ENCODE measurements at regions not wholly inside any gene's neighbourhood (a gene's known extent, or its start where the extent isn't known, plus 50 kb on each side); places are given as distances from the start of the nearest gene placed in this dataset.
"Not testable (repeated sequence)": the region's sequence is repeated elsewhere in the genome, so short reads cannot be mapped to it uniquely, and the experiment has no call there.

DNA sequence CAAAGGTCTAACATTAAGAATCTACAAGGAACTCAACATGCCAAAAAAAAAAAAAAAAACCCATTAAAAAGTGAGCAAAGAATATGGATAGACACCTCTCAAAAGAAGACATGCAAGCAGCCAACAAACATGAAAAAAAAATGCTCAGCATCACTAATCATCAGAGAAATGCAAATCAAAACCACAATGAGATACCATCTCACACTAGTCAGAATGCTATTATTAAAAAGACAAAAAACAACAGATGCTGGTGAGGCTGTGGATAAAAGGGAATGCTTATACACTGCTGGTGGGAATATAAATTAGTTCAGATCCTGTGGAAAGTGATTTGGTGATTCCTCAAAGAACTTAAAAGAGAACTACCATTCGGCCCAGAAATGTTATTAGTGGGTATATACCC is 257.7 kb upstream of the PLET1 start:
- no peak for DNase-seq

DNA sequence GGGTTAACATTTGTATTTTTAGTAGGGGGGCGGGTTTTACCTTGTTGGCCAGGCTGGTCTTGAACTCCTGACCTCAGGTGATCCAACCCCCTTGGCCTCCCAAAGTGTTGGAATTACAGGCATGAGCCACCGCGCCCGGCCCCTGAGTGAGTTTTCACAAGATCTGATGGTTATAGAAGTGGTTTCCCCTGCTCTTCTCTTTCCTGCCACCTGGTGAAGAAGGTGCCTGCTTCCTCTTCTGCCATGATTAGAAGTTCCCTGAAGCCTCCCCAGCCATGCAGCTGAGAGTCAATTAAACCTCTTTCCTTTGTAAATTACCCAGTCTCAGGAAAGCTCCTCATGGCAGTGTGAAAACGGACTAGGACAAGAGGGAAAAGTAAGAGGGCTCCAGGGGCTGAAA is 259.1 kb upstream of the PLET1 start:
- DNase-seq = no peak

DNA sequence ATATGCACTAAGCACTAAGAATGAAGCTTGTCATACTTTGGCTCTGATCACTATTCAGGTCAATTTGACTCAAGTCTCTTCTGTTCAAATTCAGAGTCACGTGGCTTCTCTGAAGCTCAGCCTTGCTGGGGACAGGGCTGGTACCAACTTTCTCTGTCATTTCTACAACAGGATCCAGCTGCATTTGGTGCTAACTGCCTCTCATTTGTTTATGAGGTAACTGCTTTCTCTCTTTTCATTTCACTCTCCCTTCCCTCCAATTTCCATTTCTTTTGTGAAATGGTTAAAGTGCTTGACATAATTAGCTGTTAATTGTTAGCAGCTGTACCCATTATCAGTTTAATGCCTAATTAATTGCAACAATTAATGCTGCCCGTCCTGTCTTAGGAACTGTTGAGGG is 259.7 kb upstream of the PLET1 start:
- DNase-seq = no peak

DNA sequence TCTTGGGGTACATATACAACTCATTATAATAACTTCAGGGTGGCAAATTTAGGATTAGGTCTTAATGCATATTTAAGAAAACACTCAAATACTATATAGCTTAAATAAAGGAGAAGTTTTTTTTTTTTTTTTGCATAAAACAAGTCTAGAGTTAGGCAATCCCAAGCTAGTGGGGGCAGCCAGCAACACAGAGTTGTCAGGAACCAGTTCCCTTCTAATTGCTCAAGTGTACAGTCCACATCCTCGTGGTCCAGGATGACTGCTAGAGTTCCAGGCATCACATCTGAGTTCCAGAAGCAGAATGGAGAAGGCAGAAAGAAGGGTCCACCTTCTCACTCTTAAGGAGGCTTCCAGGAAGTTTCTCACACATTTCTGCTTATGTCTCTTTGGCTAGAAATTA is 261.9 kb upstream of the PLET1 start:
- DNase-seq = no peak

DNA sequence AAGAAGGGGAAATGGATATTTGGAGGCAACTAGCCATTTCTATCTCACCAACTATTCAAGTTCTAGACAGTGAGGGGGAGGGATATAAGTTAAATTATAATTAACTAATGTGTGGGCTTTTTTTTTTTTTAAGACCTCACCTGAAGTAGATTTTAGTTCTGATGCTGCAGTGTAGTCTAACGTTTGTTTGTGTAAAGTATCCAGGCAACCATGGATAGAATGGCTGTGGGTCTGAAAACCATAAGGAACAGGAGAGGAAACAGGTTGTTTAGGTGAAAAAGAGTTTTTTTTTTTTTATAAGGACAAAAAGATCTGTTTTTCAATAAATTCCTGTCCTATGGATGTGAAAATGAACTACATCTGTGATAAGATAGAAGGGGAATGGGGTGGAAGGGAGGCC is 262.4 kb upstream of the PLET1 start:
- no peak for DNase-seq

DNA sequence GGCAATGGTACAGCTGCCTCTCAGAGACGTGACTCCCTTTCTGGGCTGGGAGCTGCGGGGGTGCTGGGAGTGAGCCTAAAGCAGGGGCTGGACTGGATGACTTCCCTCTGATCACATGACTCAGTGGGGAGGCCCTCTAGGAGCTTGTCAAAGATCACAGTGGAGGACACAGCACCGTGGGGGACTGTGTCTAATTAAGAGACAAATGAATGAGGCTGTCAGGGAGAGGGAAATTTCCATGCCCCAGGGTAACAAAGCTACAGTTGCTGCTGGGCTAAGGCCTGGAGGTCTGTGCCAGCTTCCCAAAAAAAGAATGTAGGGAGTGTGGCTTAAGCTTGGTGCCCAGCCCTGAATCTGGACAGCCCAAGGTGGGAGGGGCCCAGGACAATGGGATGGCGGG is 262.8 kb upstream of the PLET1 start:
- no peak for DNase-seq

DNA sequence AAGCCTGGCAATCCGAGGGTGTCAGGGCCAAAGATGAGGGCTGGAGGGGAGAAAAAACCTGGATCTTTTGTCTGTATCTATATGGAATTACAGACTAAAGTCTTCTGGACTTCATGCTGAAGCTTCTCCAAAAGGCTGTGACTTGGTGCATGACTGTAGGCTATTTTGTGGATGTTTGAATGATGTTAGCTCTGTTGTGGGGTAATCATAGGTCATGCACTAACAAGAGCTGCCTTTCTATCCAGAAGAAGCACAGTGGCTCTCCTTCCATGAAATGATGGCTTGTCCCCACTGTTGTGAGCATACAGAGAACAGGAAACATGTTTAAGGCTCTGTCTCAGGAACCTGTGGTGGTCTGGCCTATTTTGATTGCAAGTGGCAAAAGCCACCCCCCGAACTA is 263.3 kb upstream of the PLET1 start:
- DNase-seq = no peak

DNA sequence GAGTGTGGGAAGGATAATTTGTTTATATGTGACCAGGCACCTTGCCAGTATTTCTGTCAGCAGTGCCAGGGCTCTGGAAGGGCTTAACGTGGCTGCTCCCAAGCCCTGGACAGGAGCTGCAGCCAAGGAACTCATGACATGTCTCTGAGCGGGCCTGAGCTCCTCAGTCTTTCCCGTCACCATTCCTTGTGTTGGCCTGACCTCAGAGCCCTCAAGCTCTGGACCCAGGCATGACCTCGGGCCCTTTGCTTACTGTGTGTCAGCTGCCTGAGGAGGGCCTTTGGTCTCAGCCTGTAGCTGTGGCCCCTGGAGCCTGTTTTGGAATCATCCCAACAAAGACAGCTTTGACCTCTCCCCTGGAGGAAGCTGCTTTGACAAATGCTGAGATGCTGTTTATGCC is 264.1 kb upstream of the PLET1 start:
- no peak for DNase-seq

DNA sequence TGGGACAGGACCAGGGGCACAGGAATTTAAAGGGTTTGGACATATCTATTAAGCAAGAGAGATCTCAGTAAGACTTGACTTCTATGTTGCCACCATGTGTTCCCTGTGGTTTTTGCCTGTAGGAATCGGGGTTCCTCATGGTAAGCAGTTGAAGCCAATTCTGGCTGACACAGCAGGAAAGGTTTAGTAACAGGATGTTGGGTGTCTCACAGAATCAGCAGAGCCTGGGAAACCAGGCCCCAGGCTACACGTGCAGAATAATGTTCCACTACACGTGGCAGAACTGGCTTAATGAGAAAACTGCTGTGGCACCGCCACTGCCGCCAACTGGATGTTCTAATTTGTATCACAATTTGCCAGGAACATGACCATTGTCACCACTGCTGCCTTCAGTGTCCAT is 264.6 kb upstream of the PLET1 start:
- no peak for DNase-seq

DNA sequence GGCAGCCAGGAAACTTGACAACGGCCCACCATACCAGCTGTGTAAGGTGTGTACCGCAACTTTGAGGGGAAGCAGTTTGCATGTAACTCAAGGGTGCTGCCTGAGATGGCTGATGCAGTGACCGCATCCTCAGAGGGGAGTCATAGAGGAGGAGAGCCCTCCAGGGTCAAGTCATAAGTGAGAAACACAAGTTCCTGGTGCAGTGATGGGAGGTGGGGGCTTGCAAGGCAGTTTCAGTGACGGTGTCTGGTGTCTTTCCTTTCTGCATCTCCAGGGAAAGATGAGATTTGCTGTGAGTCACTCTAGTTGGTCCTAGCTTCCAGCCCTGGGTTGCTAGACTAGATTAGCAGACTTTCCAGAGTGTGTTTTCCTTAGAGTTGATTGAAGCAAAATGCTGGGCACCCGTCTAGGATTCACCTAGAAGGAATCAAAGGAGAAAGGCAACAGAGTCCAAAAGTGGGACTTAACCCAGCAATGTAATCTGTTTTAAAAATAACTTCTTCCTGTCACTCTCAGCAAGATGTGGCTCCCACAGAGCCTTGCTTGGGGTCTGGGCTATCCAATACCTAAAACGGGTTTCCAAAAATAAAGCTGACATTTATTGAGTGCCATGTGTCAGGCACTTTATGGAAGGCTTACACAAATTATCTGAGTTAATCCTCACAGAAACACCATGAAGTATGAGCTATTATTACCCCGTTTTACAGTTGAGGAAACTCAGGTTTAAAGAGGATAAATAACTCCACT is 265.4 kb upstream of the PLET1 start:
- DNase-seq = no peak

DNA sequence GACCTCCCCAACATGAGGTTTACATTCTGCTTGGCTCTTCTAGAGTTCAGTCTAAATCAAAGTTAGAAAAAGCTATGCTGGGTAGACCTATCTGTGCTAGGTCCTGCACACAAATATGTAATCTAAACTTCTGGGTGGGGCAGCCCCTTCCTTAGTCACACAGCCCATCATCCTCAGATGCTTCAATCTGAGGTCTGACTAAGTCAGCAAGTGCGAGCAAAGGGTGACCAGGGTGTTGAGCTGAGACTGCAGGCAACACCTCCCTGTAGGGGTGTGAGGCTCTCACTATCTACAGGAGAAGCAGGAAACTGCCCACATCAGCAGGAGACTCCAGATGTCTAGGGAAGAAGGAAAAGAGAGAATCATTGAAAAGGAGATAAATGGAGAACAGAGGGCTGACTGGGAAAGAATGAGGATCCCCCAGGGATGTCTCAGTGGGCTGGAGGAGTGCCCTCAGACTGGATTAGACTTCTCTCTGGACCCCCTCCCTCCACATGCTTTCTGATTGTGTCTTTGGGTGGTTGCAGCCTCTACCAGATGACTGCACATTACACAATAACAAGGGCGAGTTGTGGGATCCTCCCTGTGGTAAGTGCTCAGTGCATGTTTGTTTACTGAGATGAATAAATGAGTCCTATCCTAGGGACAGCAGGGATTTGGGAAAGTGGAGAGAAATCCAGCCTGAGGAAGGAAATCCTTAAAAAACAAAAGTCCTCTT is 266.2 kb upstream of the PLET1 start:
- no peak for DNase-seq

DNA sequence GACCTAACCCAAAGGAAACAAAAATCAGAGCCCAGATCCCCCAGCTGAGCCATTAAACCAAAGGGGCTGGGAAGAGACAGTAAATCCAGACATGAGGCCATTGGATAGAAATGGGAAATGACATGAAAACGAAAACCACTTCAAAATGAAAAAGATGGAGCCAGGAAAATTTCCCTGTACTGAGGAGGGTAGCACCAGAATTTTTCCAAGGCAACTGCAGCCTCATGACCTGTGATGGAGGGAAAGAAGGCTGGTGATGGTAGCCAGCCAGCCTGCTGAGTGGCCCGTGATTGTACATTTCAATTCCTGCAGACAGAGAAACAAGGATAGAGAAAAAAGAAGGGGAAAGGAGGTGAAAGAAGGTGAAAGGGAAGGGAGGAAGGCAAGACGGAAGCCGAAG is 268.4 kb upstream of the PLET1 start:
- DNase-seq = no peak

DNA sequence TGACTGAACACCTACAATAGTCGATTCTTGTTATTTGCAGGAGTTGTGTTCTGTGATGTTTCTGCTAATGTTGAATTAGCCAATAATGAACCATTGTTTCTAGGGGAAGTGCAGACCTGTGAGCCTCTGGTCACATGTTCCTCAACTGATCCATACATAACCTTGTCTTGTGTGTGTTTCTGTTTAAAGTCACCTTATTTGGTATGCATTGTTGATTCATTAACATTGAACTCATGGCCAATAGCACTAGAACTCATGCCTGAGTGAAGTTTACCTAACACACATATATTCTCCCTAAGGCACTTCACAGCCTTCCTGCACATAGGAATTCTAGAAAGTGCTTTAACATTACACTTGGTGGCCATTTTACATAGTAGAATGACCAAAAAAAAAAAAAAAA is 271.8 kb upstream of the PLET1 start:
- no peak for DNase-seq

DNA sequence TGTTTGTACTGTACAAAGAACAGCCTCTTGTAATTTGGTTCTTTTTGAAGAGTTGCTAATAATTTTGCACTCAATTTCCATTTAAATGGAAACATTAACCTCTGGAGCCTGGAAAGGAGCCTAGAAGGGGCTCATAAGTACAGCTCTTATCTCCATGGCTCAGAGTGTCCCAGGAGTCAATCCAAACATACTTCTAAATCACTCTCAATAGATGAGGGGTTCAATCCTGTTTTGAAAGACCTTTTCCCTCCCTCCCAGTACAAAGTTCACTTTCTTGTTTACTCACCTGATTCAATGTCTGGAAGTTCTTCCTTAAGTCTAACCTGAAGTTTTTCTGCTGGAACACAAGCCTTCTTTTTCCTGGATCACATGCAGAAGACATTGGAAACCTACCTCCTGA is 273.0 kb upstream of the PLET1 start:
- peak; percentile 38 for DNase-seq

DNA sequence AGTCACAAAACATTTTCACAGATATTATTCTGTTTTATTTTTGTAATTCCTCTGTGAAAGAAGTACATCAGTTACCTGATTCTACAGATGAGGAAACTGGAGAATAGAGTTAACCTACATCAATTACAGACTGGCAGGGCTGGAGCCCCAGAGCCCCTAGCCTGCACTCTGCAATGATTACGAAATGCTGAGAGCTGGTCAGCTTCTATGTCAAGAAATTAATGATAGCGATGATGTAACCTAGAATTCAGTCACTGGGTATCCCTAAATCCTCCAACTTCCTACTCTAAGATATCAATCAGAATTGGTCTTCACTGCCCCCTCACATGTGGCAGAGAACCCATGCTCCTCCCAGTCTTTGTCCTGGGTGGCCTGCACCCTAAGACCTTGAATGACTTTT is 273.5 kb upstream of the PLET1 start:
- no peak for DNase-seq

DNA sequence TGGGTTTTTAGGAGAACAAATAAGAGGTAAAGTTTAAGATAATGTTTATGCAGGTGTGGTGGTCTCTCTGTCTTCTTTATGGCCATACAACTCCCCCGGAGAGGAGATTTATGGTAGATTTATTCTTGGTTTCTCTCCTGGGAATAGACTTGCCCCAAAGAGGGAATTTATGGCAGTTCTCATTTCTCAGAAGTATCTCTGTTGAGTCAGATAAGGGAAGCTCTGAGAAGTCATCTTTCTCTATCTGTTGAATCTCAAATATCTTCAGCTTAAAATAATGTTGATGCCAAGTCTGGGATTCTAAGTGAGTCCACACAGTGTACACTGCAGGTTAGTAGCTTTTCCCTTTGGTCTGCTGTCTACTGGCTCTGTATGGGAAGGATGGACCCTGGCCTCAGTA is 276.4 kb upstream of the PLET1 start:
- DNase-seq = no peak

DNA sequence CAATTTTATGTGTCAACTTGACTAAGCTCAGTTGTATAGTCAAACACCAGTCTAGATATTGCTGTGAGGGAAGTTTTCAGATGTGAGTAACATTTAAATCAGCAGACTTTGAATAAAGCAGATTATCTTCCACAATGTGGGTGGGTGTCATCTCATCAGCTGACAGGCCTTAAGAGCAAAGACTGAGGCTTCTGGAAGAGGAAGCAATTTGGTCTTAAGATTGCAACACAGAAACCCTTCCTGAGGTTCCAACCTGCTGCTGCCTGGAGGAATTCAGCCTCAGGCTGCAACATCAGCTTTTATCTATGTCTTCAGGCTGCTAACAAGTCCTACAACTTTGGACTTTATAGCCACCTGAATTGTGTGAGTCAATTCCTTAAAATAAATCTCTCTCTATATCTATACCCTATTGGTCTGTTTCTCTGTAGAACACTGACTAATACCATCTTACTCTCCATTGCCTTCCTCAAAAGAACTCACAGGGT is 277.2 kb upstream of the PLET1 start:
- no peak for DNase-seq

DNA sequence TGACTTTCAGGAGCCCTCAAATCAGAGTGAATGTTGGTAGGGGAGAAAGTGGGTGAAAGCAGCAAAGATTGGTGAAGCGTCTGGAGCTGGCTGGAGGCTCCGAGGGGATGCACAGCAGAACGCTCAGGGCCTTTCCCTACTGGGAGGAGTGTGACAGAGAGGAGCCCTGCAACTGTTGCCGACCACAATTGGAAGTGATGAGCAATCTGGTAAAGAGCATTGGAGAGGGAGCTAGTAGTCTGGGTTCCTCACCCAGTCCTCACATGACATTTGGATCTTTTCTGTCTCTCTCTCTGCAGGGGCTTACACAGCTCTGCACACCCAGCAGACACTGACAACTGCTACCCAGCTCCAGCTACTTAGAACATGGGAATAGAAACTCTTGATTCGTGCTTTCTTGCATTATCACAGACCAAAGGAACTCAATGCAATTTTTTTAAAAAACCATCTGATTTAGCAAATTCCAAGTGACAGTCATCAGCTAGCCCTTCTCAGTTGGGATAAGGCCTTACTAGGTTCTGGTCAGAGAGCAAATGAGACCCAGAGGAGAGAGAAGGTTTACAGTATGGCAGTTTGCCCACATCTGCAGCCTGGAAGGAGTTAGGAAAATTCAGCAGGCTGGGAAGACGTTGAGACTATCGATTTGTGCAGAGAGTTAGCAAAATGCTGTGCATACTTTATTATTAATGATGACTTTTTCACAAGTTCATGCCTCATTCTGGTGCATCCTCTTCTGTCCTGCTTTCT is 278.0 kb upstream of the PLET1 start:
- no peak for DNase-seq

DNA sequence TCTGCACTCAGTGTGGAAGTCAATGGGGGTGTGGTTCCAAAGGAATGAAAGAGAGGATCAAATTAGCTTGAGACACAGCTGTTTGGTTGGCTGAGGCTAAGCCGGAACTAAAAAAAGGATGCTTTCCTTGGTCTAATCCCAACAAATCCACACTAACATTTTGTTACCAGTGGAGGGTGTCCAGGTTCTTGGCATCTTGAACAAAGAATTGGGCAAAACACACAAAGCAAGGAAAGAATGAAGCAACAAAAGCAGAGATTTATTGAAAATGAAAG is 278.6 kb upstream of the PLET1 start:
- DNase-seq = not testable (repeated sequence)

DNA sequence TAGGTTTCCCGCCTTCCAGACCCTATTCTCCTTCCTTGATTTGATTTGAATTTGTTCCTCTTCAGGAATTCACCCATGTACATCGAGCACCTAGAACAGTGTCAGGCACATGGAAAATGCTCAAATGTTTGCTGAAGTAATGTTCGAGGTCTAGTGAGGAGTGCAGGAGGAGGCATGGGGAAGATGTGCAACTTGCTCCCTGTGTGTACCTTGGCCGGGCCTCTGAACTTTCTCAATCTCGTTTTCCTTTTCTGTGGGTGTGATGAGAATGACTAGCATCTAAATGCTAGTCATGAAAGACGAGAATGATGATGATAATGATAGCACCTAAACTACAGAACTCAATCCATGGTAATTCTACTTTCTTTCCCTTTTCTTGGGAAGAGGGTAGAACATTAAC is 279.1 kb upstream of the PLET1 start:
- no peak for DNase-seq

DNA sequence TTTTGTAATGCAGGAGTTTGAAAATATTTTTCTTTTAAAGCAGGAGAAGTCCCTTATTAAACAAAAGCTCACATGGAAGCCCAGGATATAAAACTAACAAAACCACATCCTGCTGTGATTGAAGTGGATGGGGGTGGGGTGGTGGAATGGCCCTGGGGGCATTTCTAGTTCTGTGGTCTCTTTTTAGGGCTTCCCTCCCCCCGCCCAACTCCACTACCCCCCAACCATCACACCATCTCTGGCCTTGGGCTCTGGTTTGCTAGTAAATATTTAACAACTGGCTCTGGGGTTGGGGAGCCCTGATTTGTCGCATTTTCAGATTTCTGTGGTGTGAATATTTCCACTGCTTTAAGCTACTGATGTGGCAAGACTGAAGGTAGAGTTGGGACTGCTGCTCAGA is 279.6 kb upstream of the PLET1 start:
- no peak for DNase-seq

DNA sequence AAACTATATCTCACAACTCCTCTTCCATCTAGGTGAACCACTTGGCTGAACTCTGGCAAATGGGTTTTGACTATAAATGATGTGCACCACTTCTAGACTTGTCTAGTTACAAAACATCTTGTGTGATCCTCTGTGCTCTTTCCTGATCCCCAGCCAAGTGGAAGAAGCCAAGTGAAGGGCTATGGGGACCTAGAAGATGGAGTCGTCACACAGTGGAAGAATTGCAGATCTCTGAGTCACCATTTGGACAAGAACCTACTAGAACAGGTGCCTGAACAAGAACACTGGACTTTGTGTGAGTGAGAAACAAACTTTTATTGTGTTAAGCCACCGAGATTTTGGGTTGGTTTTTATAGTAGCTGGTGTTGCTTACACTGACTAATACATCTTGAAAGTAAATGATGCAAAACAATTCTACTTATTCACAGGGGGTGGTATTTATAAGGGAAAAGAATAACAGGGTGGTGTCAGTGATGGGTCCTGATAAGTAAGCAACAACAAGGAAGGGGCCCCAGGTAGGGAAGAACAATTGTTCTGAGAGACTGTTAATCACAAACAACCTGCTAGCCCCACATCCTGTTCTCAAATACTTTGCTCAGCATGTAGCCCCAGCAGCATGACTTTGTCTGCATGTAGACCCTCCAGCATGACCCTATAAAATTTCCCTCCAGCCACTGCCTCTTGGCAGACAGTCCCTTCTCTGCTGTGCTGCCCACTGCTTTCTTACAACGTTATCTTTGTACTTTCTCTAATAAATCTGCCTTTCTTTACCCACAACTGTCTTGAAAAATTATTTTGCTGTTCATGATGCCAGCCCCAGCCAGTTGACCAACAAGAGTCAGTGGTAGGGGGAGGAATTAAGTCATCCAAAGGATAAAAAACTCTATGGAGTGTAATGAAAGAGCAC is 280.7 kb upstream of the PLET1 start:
- DNase-seq = peak; percentile 25

DNA sequence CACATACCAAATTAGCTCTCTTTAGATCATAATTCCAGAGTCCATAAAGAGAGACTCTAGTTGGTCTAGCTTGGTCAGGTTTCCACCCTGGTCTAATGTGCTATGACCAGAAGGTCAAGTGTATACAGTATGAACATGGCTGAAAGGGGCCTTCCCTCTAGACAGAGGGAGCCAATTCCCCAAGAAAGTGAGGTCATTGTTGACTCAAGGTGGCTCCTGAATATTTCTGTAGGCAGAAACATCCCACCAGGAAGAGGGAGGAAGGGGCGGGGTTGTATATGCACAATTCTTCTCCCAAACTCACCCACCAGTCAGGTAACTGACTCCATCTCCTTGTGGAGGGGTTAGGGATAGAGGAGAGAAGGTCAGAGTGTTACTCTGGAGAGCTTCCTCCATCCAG is 281.8 kb upstream of the PLET1 start:
- no peak for DNase-seq
